IMR-90 (cell line): ENCODE measurements at regions not wholly inside any gene's neighbourhood (a gene's known extent, or its start where the extent isn't known, plus 50 kb on each side); places are given as distances from the start of the nearest gene placed in this dataset.

Experiments
- ATAC-seq: fragments of 200-7000 bp; cut with Tn5 transposase; 2 replicates; pipeline ENCODE4 v1.9.1; 2020; ENCODE audit warnings: low read depth, mild to moderate bottlenecking, moderate library complexity
- BruUV-seq: library from RNA; stranded (reverse); fragments of 400-500 nt; replicated peaks from 2 replicates; lab custom pipeline; 2021; lab: Mats Ljungman, UMichigan
- CTCF ChIA-PET: fragments of 300-600 bp; formaldehyde crosslinking; extraction: SDS; loops from one replicate; lab custom pipeline; 2021; ENCODE audit warnings: antibody characterized with exemption; lab: Yijun Ruan, JAX
- POLR2A ChIA-PET: fragments of 300-600 bp; sonication (Branson Sonifier 250); formaldehyde crosslinking; loops from one replicate; lab custom pipeline; 2022; ENCODE audit warnings: antibody characterized with exemption; ENCODE audit not compliant: unreplicated experiment; lab: Charles Lee
- DNase-seq: peaks from one replicate; pipeline ENCODE4 v3.0.0; 2013
- H2AFZ ChIP-seq: replicated peaks from 2 replicates; pipeline ENCODE3; 2013; ENCODE audit warnings: low read length, mild to moderate bottlenecking; ENCODE audit not compliant: poor library complexity
- H2AK5ac ChIP-seq: 2 replicates; pipeline ENCODE4 v1.6.1; 2013; ENCODE audit warnings: low read depth, low read length, inconsistent platforms
- H2AK9ac ChIP-seq: replicated peaks from 2 replicates; pipeline ENCODE3; 2013; ENCODE audit warnings: mild to moderate bottlenecking, low read depth, low read length, moderate library complexity; ENCODE audit not compliant: poor library complexity
- H2BK120ac ChIP-seq: 2 replicates; pipeline ENCODE4 v1.6.1; 2013; ENCODE audit warnings: low read depth, low read length, inconsistent platforms
- H2BK15ac ChIP-seq: 3 replicates; pipeline ENCODE4 v1.6.1; 2013; ENCODE audit warnings: low read depth, low read length, inconsistent platforms
- H2BK20ac ChIP-seq: 2 replicates; pipeline ENCODE4 v1.6.1; 2013; ENCODE audit warnings: low read depth, mild to moderate bottlenecking, inconsistent platforms, low read length, moderate library complexity
- H2BK5ac ChIP-seq: 2 replicates; pipeline ENCODE4 v1.6.1; 2013; ENCODE audit warnings: mild to moderate bottlenecking, low read depth, low read length, inconsistent platforms; ENCODE audit not compliant: poor library complexity, severe bottlenecking
- H3K14ac ChIP-seq: replicated peaks from 2 replicates; pipeline ENCODE4 v1.6.1; 2013; ENCODE audit warnings: low read depth, low read length, inconsistent platforms
- H3K18ac ChIP-seq: 2 replicates; pipeline ENCODE4 v1.6.1; 2013; ENCODE audit warnings: low read depth, low read length, control low read depth
- H3K23ac ChIP-seq: 2 replicates; pipeline ENCODE4 v1.6.1; 2013; ENCODE audit warnings: low read depth, low read length, inconsistent platforms
- H3K27ac ChIP-seq: 2 replicates; pipeline ENCODE4 v1.5.1; 2013; ENCODE audit warnings: mild to moderate bottlenecking, control low read depth, low read length; ENCODE audit not compliant: insufficient read depth
- H3K27me3 ChIP-seq: 2 replicates; pipeline ENCODE4 v1.6.1; 2013; ENCODE audit warnings: low read length; ENCODE audit not compliant: control insufficient read depth, insufficient read depth
- H3K36me3 ChIP-seq: 2 replicates; pipeline ENCODE4 v1.6.1; 2013; ENCODE audit warnings: low read length, mixed read lengths; ENCODE audit not compliant: control insufficient read depth, insufficient read depth
- H3K4ac ChIP-seq: 2 replicates; pipeline ENCODE4 v1.6.1; 2013; ENCODE audit warnings: low read depth, low read length, inconsistent platforms
- H3K4me1 ChIP-seq: 2 replicates; pipeline ENCODE4 v1.6.1; 2013; ENCODE audit warnings: low read length, mixed read lengths; ENCODE audit not compliant: control insufficient read depth, insufficient read depth
- H3K4me2 ChIP-seq: 2 replicates; pipeline ENCODE4 v1.6.1; 2013; ENCODE audit warnings: low read depth, mild to moderate bottlenecking, control low read depth, low read length, moderate library complexity
- H3K4me3 ChIP-seq: 2 replicates; pipeline ENCODE4 v1.5.1; 2013; ENCODE audit warnings: low read depth, mild to moderate bottlenecking, control low read depth, low read length, moderate library complexity; ENCODE audit not compliant: insufficient read depth
- H3K56ac ChIP-seq: 2 replicates; pipeline ENCODE4 v1.6.1; 2013; ENCODE audit warnings: low read length, inconsistent platforms; ENCODE audit not compliant: insufficient read depth; ENCODE audit errors: extremely low read depth
- H3K79me1 ChIP-seq, 2 experiments: 2 replicates each; pipeline ENCODE4 v1.6.1; 2013; ENCODE audit warnings: low read length in 2 of 2, inconsistent platforms in 1 of 2, low read depth in 1 of 2
- H3K9ac ChIP-seq: 2 replicates; pipeline ENCODE4 v1.6.1; 2013; ENCODE audit warnings: low read depth, low read length, control low read depth
- H3K9me1 ChIP-seq: 2 replicates; pipeline ENCODE4 v1.6.1; 2013; ENCODE audit warnings: low read length, inconsistent platforms; ENCODE audit not compliant: insufficient read depth
- H3K9me3 ChIP-seq: 2 replicates; pipeline ENCODE4 v1.6.1; 2013; ENCODE audit warnings: low read length; ENCODE audit not compliant: control insufficient read depth, insufficient read depth
- H4K20me1 ChIP-seq: 2 replicates; pipeline ENCODE4 v1.6.1; 2013; ENCODE audit warnings: low read length, inconsistent platforms; ENCODE audit not compliant: insufficient read depth
- H4K5ac ChIP-seq: 2 replicates; pipeline ENCODE4 v1.6.1; 2013; ENCODE audit warnings: mild to moderate bottlenecking, low read depth, low read length, control low read depth
- H4K8ac ChIP-seq, 2 experiments: 2 replicates each; pipeline ENCODE4 v1.6.1; 2013; ENCODE audit warnings: low read depth in 2 of 2, low read length in 2 of 2, control low read depth in 1 of 2, inconsistent platforms in 1 of 2
- H4K91ac ChIP-seq: 2 replicates; pipeline ENCODE4 v1.6.1; 2013; ENCODE audit warnings: low read depth, low read length, inconsistent platforms; ENCODE audit not compliant: insufficient read depth
- BHLHE40 ChIP-seq: fragments of 150-350 bp; IDR thresholded peaks from 2 replicates; pipeline ENCODE4 v1.6.1; 2016; ENCODE audit warnings: mild to moderate bottlenecking, low read depth, low read length
- CEBPB ChIP-seq: IDR thresholded peaks from 2 replicates; pipeline ENCODE4 v1.6.1; 2012; ENCODE audit warnings: low read depth, low read length, improper control_type of control experiment
- CHD1 ChIP-seq: IDR thresholded peaks from 2 replicates; pipeline ENCODE4 v1.6.1; 2012; ENCODE audit warnings: low read depth, low read length, improper control_type of control experiment
- FOS ChIP-seq: fragments of 150-350 bp; IDR thresholded peaks from 2 replicates; pipeline ENCODE4 v1.6.1; 2016; ENCODE audit warnings: low read depth, low read length
- MAZ ChIP-seq: IDR thresholded peaks from 2 replicates; pipeline ENCODE4 v1.6.1; 2012; ENCODE audit warnings: low read depth, mild to moderate bottlenecking, low read length, improper control_type of control experiment, moderate library complexity, borderline replicate concordance
- NFE2L2 ChIP-seq: fragments of 150-350 bp; IDR thresholded peaks from 2 replicates; pipeline ENCODE4 v1.6.1; 2016; ENCODE audit warnings: low read depth, mild to moderate bottlenecking, low read length
- RAD21 ChIP-seq: IDR thresholded peaks from 2 replicates; pipeline ENCODE4 v1.6.1; 2012; ENCODE audit warnings: low read length, improper control_type of control experiment
- RCOR1 ChIP-seq: IDR thresholded peaks from 2 replicates; pipeline ENCODE4 v1.6.1; 2012; ENCODE audit warnings: mild to moderate bottlenecking, low read length, improper control_type of control experiment; ENCODE audit not compliant: insufficient replicate concordance
- RFX5 ChIP-seq: IDR thresholded peaks from 2 replicates; pipeline ENCODE4 v1.8.0; 2012; ENCODE audit warnings: low read depth, mild to moderate bottlenecking, low read length, moderate library complexity
- WGBS, 2 experiments: methylation state at CpG; one replicate each; pipeline versions ENCODE4 v1.1.5 to v1.1.7; 2013; ENCODE audit warnings: missing lambda C conversion rate in 2 of 2; ENCODE audit not compliant: insufficient read length in 1 of 2; ENCODE audit errors: extremely low coverage in 2 of 2; 5-methylcytosine and 5-hydroxymethylcytosine counted together
- dilution Hi-C: fragments of 300-500 bp; cut with HindIII; formaldehyde crosslinking; loops from one replicate; pipeline ENCODE4 v1.14.3; 2018; ENCODE audit warnings: low sequenced_read_pairs; ENCODE audit not compliant: unreplicated experiment
- in situ Hi-C: fragments of 300-500 bp; cut with MboI; formaldehyde crosslinking; loops from 3 replicates; pipeline ENCODE4 v1.14.3; 2019; ENCODE audit warnings: low sequenced_read_pairs, inconsistent platforms, mixed read lengths
- intact Hi-C: fragments of 100-400 bp; cut with micrococcal nuclease; formaldehyde crosslinking; loops from 2 replicates; pipeline ENCODE4 v1.10.0; 2022
- TF ChIP-seq, protein P1 (sequence below): fragments of 150-350 bp; IDR thresholded peaks from 2 replicates; pipeline ENCODE4 v1.6.1; 2017; ENCODE audit warnings: mild to moderate bottlenecking, antibody characterized with exemption, low read length, low read depth
- TF ChIP-seq, protein P2 (sequence below): conservative IDR thresholded peaks from 2 replicates; pipeline ENCODE4 v1.5.1; 2012; ENCODE audit warnings: mild to moderate bottlenecking, low read depth, low read length, improper control_type of control experiment

DNA sequence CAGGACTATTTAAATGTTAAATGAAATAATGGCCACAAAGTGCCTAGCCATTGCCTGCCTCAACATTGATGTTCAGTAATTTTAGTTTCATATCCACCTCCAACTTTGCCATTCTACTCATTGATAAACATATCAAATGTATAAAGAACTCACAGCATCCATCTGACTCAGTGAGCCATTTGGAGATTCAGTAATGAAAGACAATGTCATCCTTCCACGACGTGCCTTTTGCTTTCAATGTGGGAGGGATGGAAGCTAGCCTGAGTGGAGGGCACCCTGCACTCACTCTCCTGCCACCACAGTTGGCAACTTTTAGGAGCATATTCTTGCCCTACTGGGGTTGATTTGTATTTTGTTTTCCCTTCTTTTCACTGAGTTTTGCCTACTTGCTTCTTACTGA lies 151.5 kb downstream of the GLUL start:
- ChIA-PET POLR2A (no interaction called here), CTCF (no interaction called here)
- no peak overlapping the region for H2BK20ac ChIP-seq
- no peak overlapping the region for H4K5ac ChIP-seq
- H3K36me3 ChIP-seq: no peaks in the 10 kb centered on the region
- H2BK5ac ChIP-seq: no peak overlapping the region
- no peaks in the 10 kb centered on the region for H3K79me1 ChIP-seq
- H3K23ac ChIP-seq: no peak overlapping the region
- H3K4me3 ChIP-seq: no peak overlapping the region
- H2AFZ ChIP-seq: no peak overlapping the region
- H4K91ac ChIP-seq: no peak overlapping the region
- in situ Hi-C loops: no loop called here
- H3K56ac ChIP-seq: no peak overlapping the region
- no peak overlapping the region for H2AK5ac ChIP-seq
- H4K8ac ChIP-seq: no peak overlapping the region
- DNase-seq (no peak), ATAC-seq (no peak)
- no peak overlapping the region for H3K27ac ChIP-seq
- no CpG with 5 or more reads among the region's 2 CpGs for WGBS, 2 experiments
- H3K9me1 ChIP-seq: no peaks in the 10 kb centered on the region
- intact Hi-C loops: no loop called here
- no peaks in the 10 kb centered on the region for H3K4me1 ChIP-seq
- BruUV-seq: no TSS peak
- H2BK120ac ChIP-seq: no peak overlapping the region
- H3K4ac ChIP-seq: no peak overlapping the region
- no peak overlapping the region for H3K9ac ChIP-seq
- no peak overlapping the region for H3K18ac ChIP-seq
- no peaks in the 10 kb centered on the region for H3K9me3 ChIP-seq
- H2BK15ac ChIP-seq: no peak overlapping the region
- H2AK9ac ChIP-seq: no peak overlapping the region
- no peak overlapping the region for H3K4me2 ChIP-seq
- no peak for TF ChIP-seq BHLHE40
- TF ChIP-seq RCOR1: no peak
- TF ChIP-seq MAZ: no peak
- TF ChIP-seq, protein P1, sequence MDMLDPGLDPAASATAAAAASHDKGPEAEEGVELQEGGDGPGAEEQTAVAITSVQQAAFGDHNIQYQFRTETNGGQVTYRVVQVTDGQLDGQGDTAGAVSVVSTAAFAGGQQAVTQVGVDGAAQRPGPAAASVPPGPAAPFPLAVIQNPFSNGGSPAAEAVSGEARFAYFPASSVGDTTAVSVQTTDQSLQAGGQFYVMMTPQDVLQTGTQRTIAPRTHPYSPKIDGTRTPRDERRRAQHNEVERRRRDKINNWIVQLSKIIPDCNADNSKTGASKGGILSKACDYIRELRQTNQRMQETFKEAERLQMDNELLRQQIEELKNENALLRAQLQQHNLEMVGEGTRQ: no peak
- TF ChIP-seq, protein P2, sequence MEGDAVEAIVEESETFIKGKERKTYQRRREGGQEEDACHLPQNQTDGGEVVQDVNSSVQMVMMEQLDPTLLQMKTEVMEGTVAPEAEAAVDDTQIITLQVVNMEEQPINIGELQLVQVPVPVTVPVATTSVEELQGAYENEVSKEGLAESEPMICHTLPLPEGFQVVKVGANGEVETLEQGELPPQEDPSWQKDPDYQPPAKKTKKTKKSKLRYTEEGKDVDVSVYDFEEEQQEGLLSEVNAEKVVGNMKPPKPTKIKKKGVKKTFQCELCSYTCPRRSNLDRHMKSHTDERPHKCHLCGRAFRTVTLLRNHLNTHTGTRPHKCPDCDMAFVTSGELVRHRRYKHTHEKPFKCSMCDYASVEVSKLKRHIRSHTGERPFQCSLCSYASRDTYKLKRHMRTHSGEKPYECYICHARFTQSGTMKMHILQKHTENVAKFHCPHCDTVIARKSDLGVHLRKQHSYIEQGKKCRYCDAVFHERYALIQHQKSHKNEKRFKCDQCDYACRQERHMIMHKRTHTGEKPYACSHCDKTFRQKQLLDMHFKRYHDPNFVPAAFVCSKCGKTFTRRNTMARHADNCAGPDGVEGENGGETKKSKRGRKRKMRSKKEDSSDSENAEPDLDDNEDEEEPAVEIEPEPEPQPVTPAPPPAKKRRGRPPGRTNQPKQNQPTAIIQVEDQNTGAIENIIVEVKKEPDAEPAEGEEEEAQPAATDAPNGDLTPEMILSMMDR: no peak
- no peak for TF ChIP-seq NFE2L2
- no peak for TF ChIP-seq CHD1
- TF ChIP-seq CEBPB: no peak
- TF ChIP-seq RAD21: no peak
- TF ChIP-seq FOS: no peak
- TF ChIP-seq RFX5: no peak
- no peaks in the 10 kb centered on the region for H4K20me1 ChIP-seq
- dilution Hi-C loops: no loop called here
- no peaks in the 10 kb centered on the region for H3K27me3 ChIP-seq
- H3K14ac ChIP-seq: no peak overlapping the region
